HepG2 (cell line): ENCODE measurements at regions not wholly inside any gene's neighbourhood (a gene's known extent, or its start where the extent isn't known, plus 50 kb on each side); places are given as distances from the start of the nearest gene placed in this dataset.

Source experiments
- ATAC-seq: fragments of 200-7000 bp; cut with Tn5 transposase; 3 replicates; pipeline ENCODE4 v1.9.1; 2020; ENCODE audit warnings: mild to moderate bottlenecking, moderate library complexity
- BruUV-seq: library from RNA; stranded (reverse); fragments of 400-500 nt; replicated peaks from 2 replicates; lab custom pipeline; 2021; lab: Mats Ljungman, UMichigan
- CTCF ChIA-PET: fragments of 300-600 bp; formaldehyde crosslinking; extraction: SDS; loops from one replicate; lab custom pipeline; 2021; ENCODE audit warnings: low total read pairs, inconsistent platforms, low intra/inter-chr PET ratio; lab: Yijun Ruan, JAX
- POLR2A ChIA-PET: fragments of 350-600 bp; sonication (Branson Sonifier 250); formaldehyde crosslinking; loops from one replicate; lab custom pipeline; 2020; ENCODE audit warnings: antibody characterized with exemption, inconsistent platforms; lab: Yijun Ruan, JAX
- DNase-seq: peaks from one replicate; pipeline ENCODE4 v3.0.0-alpha.2; 2015; ENCODE audit warnings: low spot score
- FAIRE-seq: peaks from 3 replicates; lab custom pipeline; 2011; peaks lifted over from hg19 to GRCh38; lab: Jason Lieb, UNC
- H2AFZ ChIP-seq: one replicate; pipeline ENCODE4 v1.6.1; 2011; ENCODE audit warnings: low read length, inconsistent platforms
- H3K27ac ChIP-seq: fragments of 300-600 bp; 3 replicates; pipeline ENCODE4 v1.8.0; 2011; ENCODE audit warnings: mixed run types, mild to moderate bottlenecking, mixed read lengths, low read length, inconsistent platforms; ENCODE audit not compliant: insufficient read depth; ENCODE audit errors: extremely low read length
- H3K27me3 ChIP-seq, 2 experiments: fragments of 200-600 bp in 1 of 2; 2 replicates in 1 of 2; 3 replicates in 1 of 2; pipeline versions ENCODE4 v1.6.0 to v1.8.0; 2011; ENCODE audit warnings: low read length in 2 of 2, mild to moderate bottlenecking in 2 of 2, moderate library complexity in 2 of 2, inconsistent platforms in 1 of 2; ENCODE audit not compliant: insufficient read depth in 2 of 2, control insufficient read depth in 1 of 2
- H3K36me3 ChIP-seq, 2 experiments: fragments of 200-600 bp in 1 of 2; replicated peaks in 1 of 2; 2 replicates in 1 of 2; 3 replicates in 1 of 2; pipeline versions ENCODE4 v1.5.1 to v1.8.0; 2011; ENCODE audit warnings: low read length in 2 of 2, inconsistent platforms in 1 of 2; ENCODE audit not compliant: insufficient read depth in 2 of 2, control insufficient read depth in 1 of 2
- H3K4me1 ChIP-seq: 2 replicates; pipeline ENCODE4 v1.5.1; 2012; ENCODE audit warnings: low read length, inconsistent platforms; ENCODE audit not compliant: insufficient read depth
- H3K4me2 ChIP-seq: 2 replicates; pipeline ENCODE4 v1.6.0; 2011; ENCODE audit warnings: low read depth, low read length, inconsistent platforms
- H3K4me3 ChIP-seq, 3 experiments: fragments of 200-600 bp in 1 of 3; sonication (generic), shearing (Covaris generic) in 1 of 3; replicated peaks in 1 of 3; 2 replicates each; pipeline ENCODE4 v1.5.1; 2011 to 2016; ENCODE audit warnings: low read length in 3 of 3, inconsistent platforms in 2 of 3, low read depth in 2 of 3, mild to moderate bottlenecking in 2 of 3, control low read depth in 1 of 3, mixed read lengths in 1 of 3; ENCODE audit not compliant: insufficient read depth in 1 of 3
- H3K79me2 ChIP-seq: one replicate; pipeline ENCODE4 v1.6.1; 2011; ENCODE audit warnings: low read length, inconsistent platforms; ENCODE audit not compliant: insufficient read depth
- H3K9ac ChIP-seq: 2 replicates; pipeline ENCODE4 v1.6.0; 2011; ENCODE audit warnings: mild to moderate bottlenecking, low read depth, low read length, inconsistent platforms; ENCODE audit not compliant: insufficient read depth
- H3K9me3 ChIP-seq: 2 replicates; pipeline ENCODE4 v1.5.1; 2012; ENCODE audit warnings: mild to moderate bottlenecking, low read length
- H4K20me1 ChIP-seq: 2 replicates; pipeline ENCODE4 v1.6.0; 2011; ENCODE audit warnings: inconsistent platforms, mild to moderate bottlenecking, low read length, moderate library complexity; ENCODE audit not compliant: insufficient read depth
- GLI4 ChIP-seq: sonication (generic); formaldehyde crosslinking; IDR thresholded peaks from 2 replicates; pipeline ENCODE4 v1.5.1; 2020; ENCODE audit warnings: missing genetic modification reagents, mild to moderate bottlenecking, moderate library complexity, borderline replicate concordance
- GZF1 ChIP-seq: sonication (generic); formaldehyde crosslinking; IDR thresholded peaks from 2 replicates; pipeline ENCODE4 v1.5.1; 2020; ENCODE audit warnings: mild to moderate bottlenecking, missing genetic modification reagents
- IKZF1 ChIP-seq: fragments of 450-650 bp; IDR thresholded peaks from 2 replicates; pipeline ENCODE4 v1.7.1; 2016
- ISX ChIP-seq: sonication (generic); formaldehyde crosslinking; conservative IDR thresholded peaks from 2 replicates; pipeline ENCODE4 v1.5.0; 2020; ENCODE audit warnings: missing genetic modification reagents
- KDM6A ChIP-seq: IDR thresholded peaks from 2 replicates; pipeline ENCODE4 v1.6.1; 2016; ENCODE audit warnings: low read depth
- KLF16 ChIP-seq, 2 experiments: sonication (generic) in 1 of 2; formaldehyde crosslinking in 1 of 2; IDR thresholded peaks; 2 replicates each; pipeline versions ENCODE4 v1.6.1 to v1.8.0; 2016 to 2023; ENCODE audit warnings: missing genetic modification reagents in 2 of 2, missing compliant biosample characterization in 1 of 2
- MED8 ChIP-seq: sonication (generic); formaldehyde crosslinking; IDR thresholded peaks from 2 replicates; pipeline ENCODE4 v1.8.1; 2023; ENCODE audit warnings: mild to moderate bottlenecking, missing genetic modification reagents; ENCODE audit not compliant: insufficient replicate concordance
- NR2F1 ChIP-seq, 2 experiments: fragments of 450-650 bp in 1 of 2; formaldehyde crosslinking in 1 of 2; IDR thresholded peaks; 2 replicates each; pipeline versions ENCODE4 v1.5.0 to v1.6.1; 2016 to 2020; ENCODE audit warnings: mild to moderate bottlenecking in 1 of 2, missing compliant biosample characterization in 1 of 2, missing genetic modification reagents in 1 of 2, moderate library complexity in 1 of 2
- PHB2 ChIP-seq: fragments of 450-650 bp; IDR thresholded peaks from 2 replicates; pipeline ENCODE4 v1.6.1; 2018; ENCODE audit not compliant: partially characterized antibody
- RBFOX2 ChIP-seq: fragments of 200-400 bp; formaldehyde crosslinking; IDR thresholded peaks from 2 replicates; pipeline ENCODE4 v1.6.1; 2017; ENCODE audit warnings: low read depth, mild to moderate bottlenecking, low read length
- SIX4 ChIP-seq: sonication (generic); formaldehyde crosslinking; IDR thresholded peaks from 2 replicates; pipeline ENCODE4 v1.4.0; 2020; ENCODE audit warnings: missing genetic modification reagents
- SKI ChIP-seq: fragments of 450-650 bp; IDR thresholded peaks from one replicate; pipeline ENCODE4 v1.6.1; 2018; ENCODE audit warnings: mild to moderate bottlenecking; ENCODE audit not compliant: partially characterized antibody
- SRSF4 ChIP-seq: fragments of 200-400 bp; formaldehyde crosslinking; IDR thresholded peaks from one replicate; pipeline ENCODE4 v1.6.1; 2018; ENCODE audit warnings: mild to moderate bottlenecking, low read depth, low read length, moderate library complexity; ENCODE audit not compliant: poor library complexity, severe bottlenecking
- ZMYM4 ChIP-seq: sonication (generic); formaldehyde crosslinking; IDR thresholded peaks from 2 replicates; pipeline ENCODE4 v1.8.1; 2023; ENCODE audit warnings: mild to moderate bottlenecking, missing genetic modification reagents
- WGBS: methylation state at CpG from one replicate; pipeline ENCODE4 v1.1.6; 2017; ENCODE audit warnings: low lambda C conversion rate; 5-methylcytosine and 5-hydroxymethylcytosine counted together
- in situ Hi-C: cut with HindIII; loops from 2 replicates; pipeline ENCODE4 v1.10.0; 2017; ENCODE audit warnings: low pct_unique_long_range_greater_than_20kb; ENCODE audit not compliant: extremely low pct_ligation_motif_present
- intact Hi-C: fragments of 100-400 bp; cut with micrococcal nuclease; formaldehyde crosslinking; loops from one replicate; pipeline ENCODE4 v1.10.0; 2022; ENCODE audit not compliant: unreplicated experiment
- TF ChIP-seq, protein P1 (sequence below): sonication (generic); formaldehyde crosslinking; IDR thresholded peaks from 2 replicates; pipeline ENCODE4 v1.8.1; 2023; ENCODE audit warnings: mild to moderate bottlenecking, missing genetic modification reagents

DNA sequence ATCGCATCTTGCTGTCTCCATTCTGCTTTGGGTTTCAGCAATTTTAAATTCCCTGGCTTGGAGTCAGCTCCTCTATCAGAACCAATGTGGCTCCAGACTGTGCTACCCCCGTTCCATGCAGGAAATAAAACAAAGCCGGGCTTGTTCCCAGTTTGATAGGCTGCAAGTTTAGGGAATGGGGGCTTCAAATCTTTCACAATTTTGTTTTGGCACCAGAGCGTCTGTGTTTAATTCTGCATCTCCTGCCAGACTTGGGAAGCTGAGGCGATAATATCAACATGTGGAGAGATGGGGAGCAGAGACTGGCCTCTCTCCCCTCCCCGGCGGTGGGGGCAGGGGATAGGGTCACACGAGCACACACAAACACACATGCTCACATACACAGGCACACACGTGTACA, 305.9 kb downstream of the FGFR2 start:
- intact Hi-C loops (no loop called here), in situ Hi-C loops (no loop called here)
- Histone ChIP-seq H2AFZ (no peak overlapping the region), H4K20me1 (no peaks in the 10 kb centered on the region), H3K27me3 (peaks cover 1 to 24% of the 10 kb centered on the region in 2 experiments; a peak in 2 of 5 replicates), H3K4me3 (no peak overlapping the region), H3K4me1 (no peaks in the 10 kb centered on the region), H3K9ac (no peak overlapping the region), H3K27ac (no peak overlapping the region), H3K36me3 (no peaks in the 10 kb centered on the region), H3K79me2 (no peaks in the 10 kb centered on the region), H3K9me3 (no peaks in the 10 kb centered on the region), H3K4me2 (no peak overlapping the region)
- WGBS, result 32% methylated on average over 5 of the region's 9 CpGs
- DNase-seq (no peak), ATAC-seq (no peak), FAIRE-seq (no peak)
- ChIA-PET POLR2A (no interaction called here), CTCF (no interaction called here)
- no TSS peak for BruUV-seq
- TF ChIP-seq SKI (no peak), ISX (CRISPR knock-in tag) (no peak), SRSF4 (no peak), SIX4 (no peak), RBFOX2 (no peak), NR2F1 (CRISPR knock-in tag; IDR thresholded peaks at IDR 0.05) (no peak), GLI4 (CRISPR knock-in tag) (no peak), IKZF1 (no peak), KDM6A (no peak), PHB2 (no peak), GZF1 (CRISPR knock-in tag) (no peak), ZMYM4 (CRISPR knock-in tag) (no peak), MED8 (no peak), KLF16 (CRISPR knock-in tag; IDR thresholded peaks at IDR 0.05) (no peak)
- TF ChIP-seq, protein P1, sequence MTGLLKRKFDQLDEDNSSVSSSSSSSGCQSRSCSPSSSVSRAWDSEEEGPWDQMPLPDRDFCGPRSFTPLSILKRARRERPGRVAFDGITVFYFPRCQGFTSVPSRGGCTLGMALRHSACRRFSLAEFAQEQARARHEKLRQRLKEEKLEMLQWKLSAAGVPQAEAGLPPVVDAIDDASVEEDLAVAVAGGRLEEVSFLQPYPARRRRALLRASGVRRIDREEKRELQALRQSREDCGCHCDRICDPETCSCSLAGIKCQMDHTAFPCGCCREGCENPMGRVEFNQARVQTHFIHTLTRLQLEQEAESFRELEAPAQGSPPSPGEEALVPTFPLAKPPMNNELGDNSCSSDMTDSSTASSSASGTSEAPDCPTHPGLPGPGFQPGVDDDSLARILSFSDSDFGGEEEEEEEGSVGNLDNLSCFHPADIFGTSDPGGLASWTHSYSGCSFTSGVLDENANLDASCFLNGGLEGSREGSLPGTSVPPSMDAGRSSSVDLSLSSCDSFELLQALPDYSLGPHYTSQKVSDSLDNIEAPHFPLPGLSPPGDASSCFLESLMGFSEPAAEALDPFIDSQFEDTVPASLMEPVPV, result no peak
- TF ChIP-seq, all 625 proteins: peak for 0
